WTC11 (cell line): ENCODE measurements at regions not wholly inside any gene's neighbourhood (a gene's known extent, or its start where the extent isn't known, plus 50 kb on each side); places are given as distances from the start of the nearest gene placed in this dataset.

Source experiments
- ATAC-seq: fragments of 200-7000 bp; cut with Tn5 transposase; 2 replicates; pipeline ENCODE4 v1.10.0; 2021; ENCODE audit warnings: mild to moderate bottlenecking, moderate library complexity
- CTCF ChIA-PET: fragments of 300-600 bp; sonication (Branson Sonifier 250); formaldehyde crosslinking; loops from one replicate; lab custom pipeline; 2021; ENCODE audit warnings: antibody characterized with exemption; lab: Charles Lee
- POLR2A ChIA-PET: fragments of 350-600 bp; sonication (Branson Sonifier 250); formaldehyde crosslinking; loops from one replicate; lab custom pipeline; 2021; ENCODE audit warnings: antibody characterized with exemption; lab: Charles Lee
- DNase-seq: peaks from one replicate; pipeline ENCODE4 v3.0.0; 2021; ENCODE audit warnings: low spot score
- H3K27ac Mint-ChIP-seq: 2 replicates; pipeline ENCODE4 v1.8.0; 2021; ENCODE audit warnings: mixed read lengths
- H3K27me3 Mint-ChIP-seq: 2 replicates; pipeline ENCODE4 v1.8.0; 2021; ENCODE audit warnings: low read depth, mild to moderate bottlenecking, moderate library complexity, mixed read lengths
- H3K36me3 Mint-ChIP-seq: 2 replicates; pipeline ENCODE4 v1.8.0; 2021; ENCODE audit warnings: mixed read lengths
- H3K4me1 Mint-ChIP-seq: 2 replicates; pipeline ENCODE4 v1.8.0; 2022; ENCODE audit warnings: mixed read lengths
- H3K4me3 Mint-ChIP-seq: 2 replicates; pipeline ENCODE4 v1.8.0; 2021; ENCODE audit warnings: mild to moderate bottlenecking, moderate library complexity, mixed read lengths
- H3K9me3 Mint-ChIP-seq: 2 replicates; pipeline ENCODE4 v1.8.0; 2021; ENCODE audit warnings: mixed read lengths
- AFF4 ChIP-seq: sonication (generic); formaldehyde crosslinking; IDR thresholded peaks from 2 replicates; pipeline ENCODE4 v1.8.1; 2023; ENCODE audit warnings: mild to moderate bottlenecking, missing genetic modification reagents, borderline replicate concordance
- ATF3 ChIP-seq: sonication (generic); formaldehyde crosslinking; conservative IDR thresholded peaks from 2 replicates; pipeline ENCODE4 v1.8.1; 2022; ENCODE audit warnings: mild to moderate bottlenecking, missing genetic modification reagents
- E2F5 ChIP-seq: sonication (generic); formaldehyde crosslinking; IDR thresholded peaks from 2 replicates; pipeline ENCODE4 v1.8.1; 2022; ENCODE audit warnings: mild to moderate bottlenecking, moderate library complexity, missing genetic modification reagents
- ELF4 ChIP-seq: sonication (generic); formaldehyde crosslinking; IDR thresholded peaks from 2 replicates; pipeline ENCODE4 v1.8.1; 2022; ENCODE audit warnings: low read depth, mild to moderate bottlenecking, moderate library complexity, missing genetic modification reagents
- EMX1 ChIP-seq: fragments of 250-450 bp; sonication (Bioruptor Pico); IDR thresholded peaks from 2 replicates; pipeline ENCODE4 v1.8.0; 2021; ENCODE audit warnings: mild to moderate bottlenecking
- ETV6 ChIP-seq: sonication (generic); formaldehyde crosslinking; IDR thresholded peaks from 2 replicates; pipeline ENCODE4 v1.8.1; 2022; ENCODE audit warnings: mild to moderate bottlenecking, missing genetic modification reagents
- GABPB1 ChIP-seq: sonication (generic); formaldehyde crosslinking; IDR thresholded peaks from 2 replicates; pipeline ENCODE4 v1.8.1; 2023; ENCODE audit warnings: mild to moderate bottlenecking, missing genetic modification reagents
- HMGA2 ChIP-seq: fragments of 250-450 bp; sonication (Bioruptor Pico); IDR thresholded peaks from 2 replicates; pipeline ENCODE4 v1.4.0; 2021; ENCODE audit warnings: mild to moderate bottlenecking, moderate library complexity
- IRF1 ChIP-seq: sonication (generic); formaldehyde crosslinking; IDR thresholded peaks from 2 replicates; pipeline ENCODE4 v1.8.0; 2023; ENCODE audit warnings: missing genetic modification reagents
- JUN ChIP-seq: sonication (generic); formaldehyde crosslinking; IDR thresholded peaks from 2 replicates; pipeline ENCODE4 v1.8.0; 2023; ENCODE audit warnings: mild to moderate bottlenecking, missing genetic modification reagents
- NFYB ChIP-seq: sonication (generic); formaldehyde crosslinking; conservative IDR thresholded peaks from 2 replicates; pipeline ENCODE4 v1.8.0; 2022; ENCODE audit warnings: low read depth, missing genetic modification reagents
- SOX15 ChIP-seq: fragments of 250-450 bp; sonication (Bioruptor Pico); IDR thresholded peaks from 2 replicates; pipeline ENCODE4 v1.9.0; 2021; ENCODE audit warnings: mild to moderate bottlenecking
- USF1 ChIP-seq: sonication (generic); formaldehyde crosslinking; IDR thresholded peaks from 2 replicates; pipeline ENCODE4 v1.8.0; 2022; ENCODE audit warnings: mild to moderate bottlenecking, missing genetic modification reagents
- USF2 ChIP-seq: sonication (generic); formaldehyde crosslinking; IDR thresholded peaks from 2 replicates; pipeline ENCODE4 v1.8.1; 2023; ENCODE audit warnings: mild to moderate bottlenecking, missing genetic modification reagents, moderate library complexity
- ZNF281 ChIP-seq: sonication (generic); formaldehyde crosslinking; IDR thresholded peaks from 2 replicates; pipeline ENCODE4 v1.8.0; 2023; ENCODE audit warnings: mild to moderate bottlenecking, missing genetic modification reagents
- ZNF317 ChIP-seq: sonication (generic); formaldehyde crosslinking; IDR thresholded peaks from 2 replicates; pipeline ENCODE4 v1.8.1; 2023; ENCODE audit warnings: low read depth, mild to moderate bottlenecking, moderate library complexity, missing genetic modification reagents, borderline replicate concordance
- ZNF423 ChIP-seq: fragments of 250-450 bp; sonication (Bioruptor Pico); IDR thresholded peaks from 2 replicates; pipeline ENCODE4 v2.1.2; 2022; ENCODE audit warnings: mild to moderate bottlenecking, moderate library complexity

GRCh38 chr9:129373361-129373760 is 195.3 kb upstream of the IER5L start:
- ATAC-seq: no peak
- no peak overlapping the region for H3K27ac Mint-ChIP-seq
- H3K4me3 Mint-ChIP-seq: no peak overlapping the region
- ChIA-PET CTCF (no interaction called here), POLR2A (no interaction called here)
- no peak for TF ChIP-seq ZNF317
- no peak for TF ChIP-seq ETV6 (CRISPR knock-in tag)
- TF ChIP-seq SOX15 (CRISPR knock-in tag): no peak
- no peak for TF ChIP-seq IRF1 (CRISPR knock-in tag)
- TF ChIP-seq ELF4 (CRISPR knock-in tag): no peak
- no peak for TF ChIP-seq ATF3 (CRISPR knock-in tag)
- TF ChIP-seq, all 79 proteins: peak for 0
- H3K36me3 Mint-ChIP-seq: peaks cover 13% of the 10 kb centered on the region
- DNase-seq: no peak
- H3K4me1 Mint-ChIP-seq: peaks cover 4% of the 10 kb centered on the region; the same call in 1 of the 2 replicates
- peaks cover 21% of the 10 kb centered on the region for H3K9me3 Mint-ChIP-seq
- peaks cover 5% of the 10 kb centered on the region; the same call in 1 of the 2 replicates for H3K27me3 Mint-ChIP-seq

GRCh38 chr9:129370770-129371169 is 192.7 kb upstream of the IER5L start:
- Mint-ChIP-seq H3K27ac (no peak overlapping the region), H3K27me3 (peaks cover 5% of the 10 kb centered on the region; the same call in 1 of the 2 replicates), H3K4me1 (no peaks in the 10 kb centered on the region), H3K9me3 (peaks cover 21% of the 10 kb centered on the region), H3K36me3 (peaks cover 13% of the 10 kb centered on the region), H3K4me3 (no peak overlapping the region)
- ATAC-seq: no peak
- TF ChIP-seq AFF4 (CRISPR knock-in tag) (no peak), JUN (CRISPR knock-in tag) (no peak), HMGA2 (CRISPR knock-in tag) (no peak), EMX1 (no peak), NFYB (CRISPR knock-in tag) (no peak), ZNF281 (CRISPR knock-in tag) (no peak), E2F5 (CRISPR knock-in tag) (no peak), ZNF423 (no peak)
- no peak for DNase-seq
- POLR2A ChIA-PET: no interaction called here
- CTCF ChIA-PET: no interaction called here

GRCh38 chr9:129368444-129368978 is 190.4 kb upstream of the IER5L start:
- TF ChIP-seq USF2 (CRISPR knock-in tag) (peak; percentile 66), NFYB (CRISPR knock-in tag) (peak; percentile 51), USF1 (CRISPR knock-in tag) (peak; percentile 14; the same call in 1 of the 2 replicates), GABPB1 (CRISPR knock-in tag) (no peak)
- Mint-ChIP-seq H3K4me1 (no peaks in the 10 kb centered on the region), H3K36me3 (peaks cover 13% of the 10 kb centered on the region), H3K4me3 (no peak overlapping the region), H3K27me3 (peaks cover 5% of the 10 kb centered on the region), H3K9me3 (peaks cover 16% of the 10 kb centered on the region), H3K27ac (no peak overlapping the region)
- no peak for ATAC-seq
- CTCF ChIA-PET: no interaction called here
- no peak for DNase-seq
- POLR2A ChIA-PET: no interaction called here
